IMR-90 (cell line): ENCODE measurements at regions not wholly inside any gene's neighbourhood (a gene's known extent, or its start where the extent isn't known, plus 50 kb on each side); places are given as distances from the start of the nearest gene placed in this dataset.
"Not testable (repeated sequence)": the region's sequence is repeated elsewhere in the genome, so short reads cannot be mapped to it uniquely, and the experiment has no call there.

Experiments used
- BHLHE40 ChIP-seq: fragments of 150-350 bp; IDR thresholded peaks from 2 replicates; pipeline ENCODE4 v1.6.1; 2016; ENCODE audit warnings: mild to moderate bottlenecking, low read depth, low read length
- CEBPB ChIP-seq: IDR thresholded peaks from 2 replicates; pipeline ENCODE4 v1.6.1; 2012; ENCODE audit warnings: low read depth, low read length, improper control_type of control experiment
- MAZ ChIP-seq: IDR thresholded peaks from 2 replicates; pipeline ENCODE4 v1.6.1; 2012; ENCODE audit warnings: low read depth, mild to moderate bottlenecking, low read length, improper control_type of control experiment, moderate library complexity, borderline replicate concordance
- POLR2A ChIP-seq: IDR thresholded peaks from 2 replicates; pipeline ENCODE4 v1.6.1; 2012; ENCODE audit warnings: mild to moderate bottlenecking, low read depth, low read length
- RAD21 ChIP-seq: IDR thresholded peaks from 2 replicates; pipeline ENCODE4 v1.6.1; 2012; ENCODE audit warnings: low read length, improper control_type of control experiment
- SMC3 ChIP-seq: fragments of 150-350 bp; IDR thresholded peaks from 2 replicates; pipeline ENCODE4 v1.6.1; 2016; ENCODE audit warnings: low read depth, mild to moderate bottlenecking, antibody characterized with exemption, low read length, moderate library complexity
- TF ChIP-seq, protein P1 (sequence below): conservative IDR thresholded peaks from 2 replicates; pipeline ENCODE4 v1.5.1; 2012; ENCODE audit warnings: mild to moderate bottlenecking, low read depth, low read length, improper control_type of control experiment
- TF ChIP-seq, protein P2 (sequence below): fragments of 150-350 bp; IDR thresholded peaks from 2 replicates; pipeline ENCODE4 v1.6.1; 2017; ENCODE audit warnings: mild to moderate bottlenecking, antibody characterized with exemption, low read length, low read depth
- TF ChIP-seq, protein P3 (sequence below): fragments of 150-350 bp; IDR thresholded peaks from 2 replicates; pipeline ENCODE4 v1.6.1; 2016; ENCODE audit warnings: low read depth, mild to moderate bottlenecking, low read length, moderate library complexity, borderline replicate concordance

DNA sequence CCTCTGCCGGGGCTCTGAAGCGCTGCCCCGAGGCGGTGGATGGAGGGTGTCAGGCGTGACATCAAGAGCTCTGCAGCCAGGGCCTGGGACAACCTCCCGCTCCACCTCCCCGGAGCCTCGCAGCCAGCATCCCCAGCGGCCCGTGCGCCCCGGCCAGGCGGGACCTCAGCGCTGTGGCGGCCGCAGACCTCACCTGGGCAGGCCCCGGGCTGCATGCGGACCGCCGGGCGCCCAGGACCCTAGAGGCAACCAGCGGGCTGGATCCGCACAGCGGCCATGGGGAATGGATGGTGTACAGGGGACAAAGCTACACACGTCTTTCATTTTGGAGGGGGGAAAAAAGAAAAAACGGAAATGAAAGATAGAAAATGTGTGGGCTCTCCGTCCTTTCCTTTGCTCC, 987.5 kb downstream of the TUBA3C start:
- TF ChIP-seq, protein P1, sequence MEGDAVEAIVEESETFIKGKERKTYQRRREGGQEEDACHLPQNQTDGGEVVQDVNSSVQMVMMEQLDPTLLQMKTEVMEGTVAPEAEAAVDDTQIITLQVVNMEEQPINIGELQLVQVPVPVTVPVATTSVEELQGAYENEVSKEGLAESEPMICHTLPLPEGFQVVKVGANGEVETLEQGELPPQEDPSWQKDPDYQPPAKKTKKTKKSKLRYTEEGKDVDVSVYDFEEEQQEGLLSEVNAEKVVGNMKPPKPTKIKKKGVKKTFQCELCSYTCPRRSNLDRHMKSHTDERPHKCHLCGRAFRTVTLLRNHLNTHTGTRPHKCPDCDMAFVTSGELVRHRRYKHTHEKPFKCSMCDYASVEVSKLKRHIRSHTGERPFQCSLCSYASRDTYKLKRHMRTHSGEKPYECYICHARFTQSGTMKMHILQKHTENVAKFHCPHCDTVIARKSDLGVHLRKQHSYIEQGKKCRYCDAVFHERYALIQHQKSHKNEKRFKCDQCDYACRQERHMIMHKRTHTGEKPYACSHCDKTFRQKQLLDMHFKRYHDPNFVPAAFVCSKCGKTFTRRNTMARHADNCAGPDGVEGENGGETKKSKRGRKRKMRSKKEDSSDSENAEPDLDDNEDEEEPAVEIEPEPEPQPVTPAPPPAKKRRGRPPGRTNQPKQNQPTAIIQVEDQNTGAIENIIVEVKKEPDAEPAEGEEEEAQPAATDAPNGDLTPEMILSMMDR = not testable (repeated sequence)
- not testable (repeated sequence) for TF ChIP-seq BHLHE40, CEBPB, RAD21, MAZ, POLR2A, SMC3
- TF ChIP-seq, protein P2, sequence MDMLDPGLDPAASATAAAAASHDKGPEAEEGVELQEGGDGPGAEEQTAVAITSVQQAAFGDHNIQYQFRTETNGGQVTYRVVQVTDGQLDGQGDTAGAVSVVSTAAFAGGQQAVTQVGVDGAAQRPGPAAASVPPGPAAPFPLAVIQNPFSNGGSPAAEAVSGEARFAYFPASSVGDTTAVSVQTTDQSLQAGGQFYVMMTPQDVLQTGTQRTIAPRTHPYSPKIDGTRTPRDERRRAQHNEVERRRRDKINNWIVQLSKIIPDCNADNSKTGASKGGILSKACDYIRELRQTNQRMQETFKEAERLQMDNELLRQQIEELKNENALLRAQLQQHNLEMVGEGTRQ = not testable (repeated sequence)
- TF ChIP-seq, protein P3, sequence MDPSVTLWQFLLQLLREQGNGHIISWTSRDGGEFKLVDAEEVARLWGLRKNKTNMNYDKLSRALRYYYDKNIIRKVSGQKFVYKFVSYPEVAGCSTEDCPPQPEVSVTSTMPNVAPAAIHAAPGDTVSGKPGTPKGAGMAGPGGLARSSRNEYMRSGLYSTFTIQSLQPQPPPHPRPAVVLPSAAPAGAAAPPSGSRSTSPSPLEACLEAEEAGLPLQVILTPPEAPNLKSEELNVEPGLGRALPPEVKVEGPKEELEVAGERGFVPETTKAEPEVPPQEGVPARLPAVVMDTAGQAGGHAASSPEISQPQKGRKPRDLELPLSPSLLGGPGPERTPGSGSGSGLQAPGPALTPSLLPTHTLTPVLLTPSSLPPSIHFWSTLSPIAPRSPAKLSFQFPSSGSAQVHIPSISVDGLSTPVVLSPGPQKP = not testable (repeated sequence)
